NB4 (cell line): ENCODE measurements at regions not wholly inside any gene's neighbourhood (a gene's known extent, or its start where the extent isn't known, plus 50 kb on each side); places are given as distances from the start of the nearest gene placed in this dataset.

Experiments used
- POLR2A ChIP-seq: IDR thresholded peaks from 2 replicates; pipeline ENCODE4 v1.6.1; 2011; ENCODE audit warnings: mild to moderate bottlenecking; ENCODE audit not compliant: insufficient read length; ENCODE audit errors: extremely low read depth
- TF ChIP-seq, protein P1 (sequence below): IDR thresholded peaks from one replicate; pipeline ENCODE4 v1.5.1; 2012; ENCODE audit warnings: low read depth, low read length

DNA sequence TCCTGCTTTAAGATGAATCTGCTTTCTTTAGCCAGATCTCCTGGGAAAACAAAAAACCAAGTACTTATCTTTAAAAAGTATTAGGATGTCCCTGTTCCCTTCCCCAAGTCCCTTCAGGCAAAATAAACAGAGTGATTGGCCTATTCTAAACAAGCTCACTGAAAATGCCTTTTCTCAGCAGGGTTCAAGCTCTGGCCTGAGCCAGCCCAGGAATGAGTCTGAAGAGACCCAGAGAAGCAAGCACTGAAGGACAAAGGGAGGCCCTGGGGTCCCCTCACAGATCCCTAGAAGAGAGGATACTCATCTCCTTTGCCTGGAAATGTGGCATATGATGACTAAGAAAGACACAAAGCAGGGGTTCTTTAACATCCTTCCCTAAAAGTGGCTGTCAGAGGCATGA is 66.8 kb upstream of the MAP1B start:
- TF ChIP-seq POLR2A, result no peak
- TF ChIP-seq, protein P1, sequence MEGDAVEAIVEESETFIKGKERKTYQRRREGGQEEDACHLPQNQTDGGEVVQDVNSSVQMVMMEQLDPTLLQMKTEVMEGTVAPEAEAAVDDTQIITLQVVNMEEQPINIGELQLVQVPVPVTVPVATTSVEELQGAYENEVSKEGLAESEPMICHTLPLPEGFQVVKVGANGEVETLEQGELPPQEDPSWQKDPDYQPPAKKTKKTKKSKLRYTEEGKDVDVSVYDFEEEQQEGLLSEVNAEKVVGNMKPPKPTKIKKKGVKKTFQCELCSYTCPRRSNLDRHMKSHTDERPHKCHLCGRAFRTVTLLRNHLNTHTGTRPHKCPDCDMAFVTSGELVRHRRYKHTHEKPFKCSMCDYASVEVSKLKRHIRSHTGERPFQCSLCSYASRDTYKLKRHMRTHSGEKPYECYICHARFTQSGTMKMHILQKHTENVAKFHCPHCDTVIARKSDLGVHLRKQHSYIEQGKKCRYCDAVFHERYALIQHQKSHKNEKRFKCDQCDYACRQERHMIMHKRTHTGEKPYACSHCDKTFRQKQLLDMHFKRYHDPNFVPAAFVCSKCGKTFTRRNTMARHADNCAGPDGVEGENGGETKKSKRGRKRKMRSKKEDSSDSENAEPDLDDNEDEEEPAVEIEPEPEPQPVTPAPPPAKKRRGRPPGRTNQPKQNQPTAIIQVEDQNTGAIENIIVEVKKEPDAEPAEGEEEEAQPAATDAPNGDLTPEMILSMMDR, result no peak
